ENCODE measurements at regions not wholly inside any gene's neighbourhood (a gene's known extent, or its start where the extent isn't known, plus 50 kb on each side); places are given as distances from the start of the nearest gene placed in this dataset.

GRCh38 chr10:3588816-3589215, 196.2 kb downstream of the KLF6 start:
- ATAC-seq (no peak), DNase-seq (no peak)
- no peaks in the 10 kb centered on the region for H3K36me3 ChIP-seq
- H3K9me3 ChIP-seq, result no peaks in the 10 kb centered on the region
- intact Hi-C loops (cut with DNase I), result no loop called here
- H3K27me3 ChIP-seq, result no peaks in the 10 kb centered on the region
- WGBS, 4 donors, result 88 to 93% (median 90%) methylated on average over 7 of the region's 7 CpGs
- TF ChIP-seq CTCF (IDR thresholded peaks at IDR 0.05) (no peak), POLR2A (IDR thresholded peaks at IDR 0.05) (no peak)
- no peak overlapping the region for H3K27ac ChIP-seq
- no peak overlapping the region for H3K4me3 ChIP-seq
- H3K4me1 ChIP-seq, result no peaks in the 10 kb centered on the region

GRCh38 chr10:3588346-3588745, 196.7 kb downstream of the KLF6 start:
- WGBS, 4 donors, result 93 to 95% (median 93%) methylated on average over 7 of the region's 7 CpGs
- H3K4me3 ChIP-seq, result no peak overlapping the region
- H3K9me3 ChIP-seq, result no peaks in the 10 kb centered on the region
- H3K27ac ChIP-seq, result no peak overlapping the region
- DNase-seq (no peak), ATAC-seq (no peak)
- H3K4me1 ChIP-seq, result no peaks in the 10 kb centered on the region
- H3K27me3 ChIP-seq, result no peaks in the 10 kb centered on the region
- intact Hi-C loops (cut with DNase I), result no loop called here
- TF ChIP-seq POLR2A (IDR thresholded peaks at IDR 0.05), result no peak
- no peak for TF ChIP-seq CTCF (IDR thresholded peaks at IDR 0.05)
- H3K36me3 ChIP-seq, result no peaks in the 10 kb centered on the region

GRCh38 chr10:3584926-3585784, 199.9 kb downstream of the KLF6 start:
- H3K4me3 ChIP-seq, result no peak overlapping the region
- H3K27ac ChIP-seq, result no peak overlapping the region
- no peaks in the 10 kb centered on the region for H3K9me3 ChIP-seq
- TF ChIP-seq POLR2A (IDR thresholded peaks at IDR 0.05) (no peak), CTCF (IDR thresholded peaks at IDR 0.05) (no peak)
- no peaks in the 10 kb centered on the region for H3K27me3 ChIP-seq
- peaks cover 0 to 3% (median 0%) of the 10 kb centered on the region in 12 donors for H3K4me1 ChIP-seq
- 84 to 89% (median 86%) methylated on average over 22 of the region's 22 CpGs for WGBS, 4 donors
- no peaks in the 10 kb centered on the region for H3K36me3 ChIP-seq
- intact Hi-C loops (cut with DNase I), result no loop called here
- DNase-seq, result no peak
- ATAC-seq, result no peak

- ATAC-seq (no peak), DNase-seq (no peak)
- 76 to 88% (median 81%) methylated on average over 8 of the region's 8 CpGs for WGBS, 4 donors
- H3K9me3 ChIP-seq, result no peaks in the 10 kb centered on the region
- no peak overlapping the region for H3K27ac ChIP-seq
- intact Hi-C loops (cut with DNase I), result no loop called here
- H3K36me3 ChIP-seq, result no peaks in the 10 kb centered on the region
- TF ChIP-seq POLR2A (IDR thresholded peaks at IDR 0.05), result no peak
- no peak for TF ChIP-seq CTCF (IDR thresholded peaks at IDR 0.05)
- H3K27me3 ChIP-seq, result no peaks in the 10 kb centered on the region
- peaks cover 0 to 12% (median 6%) of the 10 kb centered on the region in 12 donors for H3K4me1 ChIP-seq
- H3K4me3 ChIP-seq, result no peak overlapping the region
These were observed 204.4 kb downstream of the KLF6 start for GRCh38 chr10:3580565-3580964.

Data from heart left ventricle (tissue), 16 donors.